HFFc6 (cell line): ENCODE measurements at regions not wholly inside any gene's neighbourhood (a gene's known extent, or its start where the extent isn't known, plus 50 kb on each side); places are given as distances from the start of the nearest gene placed in this dataset.

Source experiments
- DNase-seq: peaks from one replicate; pipeline ENCODE4 v3.0.0-alpha.2; 2018
- H3K27ac Mint-ChIP-seq: 2 replicates; pipeline ENCODE4 v1.8.0; 2020; ENCODE audit warnings: mild to moderate bottlenecking, mixed read lengths
- H3K27me3 Mint-ChIP-seq: 2 replicates; pipeline ENCODE4 v1.8.0; 2021; ENCODE audit warnings: mild to moderate bottlenecking, moderate library complexity, mixed read lengths; ENCODE audit not compliant: insufficient read depth
- H3K36me3 Mint-ChIP-seq: 2 replicates; pipeline ENCODE4 v1.8.0; 2021; ENCODE audit warnings: low read depth, mixed read lengths
- H3K4me1 Mint-ChIP-seq: 2 replicates; pipeline ENCODE4 v1.8.0; 2020; ENCODE audit warnings: low read depth, mixed read lengths
- H3K4me3 Mint-ChIP-seq: 2 replicates; pipeline ENCODE4 v1.8.0; 2020; ENCODE audit warnings: mild to moderate bottlenecking, moderate library complexity, mixed read lengths
- H3K9me3 Mint-ChIP-seq: 2 replicates; pipeline ENCODE4 v1.8.0; 2020; ENCODE audit warnings: mild to moderate bottlenecking, mixed read lengths
- CTCF ChIP-seq: fragments of 200-600 bp; sonication (generic); IDR thresholded peaks from 2 replicates; pipeline ENCODE4 v1.5.0; 2021; ENCODE audit warnings: antibody characterized with exemption, mild to moderate bottlenecking

- H3K9me3 Mint-ChIP-seq = peaks cover 68% of the 10 kb centered on the region
- DNase-seq = no peak
Observed at GRCh38 chr14:25756876-25757275, 706.9 kb upstream of the STXBP6 start.

GRCh38 chr14:25753130-25753529, 703.2 kb upstream of the STXBP6 start:
- no peak for DNase-seq
- Mint-ChIP-seq H3K4me3 (no peak overlapping the region), H3K9me3 (peaks cover 59% of the 10 kb centered on the region), H3K36me3 (peaks cover 4% of the 10 kb centered on the region; the same call in 1 of the 2 replicates), H3K27me3 (no peaks in the 10 kb centered on the region; the same call in 1 of the 2 replicates), H3K4me1 (no peaks in the 10 kb centered on the region), H3K27ac (no peak overlapping the region)
- TF ChIP-seq CTCF = no peak

More at GRCh38 chr14:25756876-25757275, 706.9 kb upstream of the STXBP6 start:
- Mint-ChIP-seq H3K4me3 (no peak overlapping the region), H3K27me3 (no peaks in the 10 kb centered on the region; the same call in 1 of the 2 replicates), H3K27ac (no peak overlapping the region), H3K36me3 (peaks cover 12% of the 10 kb centered on the region; the same call in 1 of the 2 replicates), H3K4me1 (no peaks in the 10 kb centered on the region)
- TF ChIP-seq CTCF = no peak

GRCh38 chr14:25750436-25750835, 700.5 kb upstream of the STXBP6 start:
- H3K27me3 Mint-ChIP-seq = no peaks in the 10 kb centered on the region; the same call in 1 of the 2 replicates
- DNase-seq = no peak
- no peak for TF ChIP-seq CTCF
- H3K27ac Mint-ChIP-seq = no peak overlapping the region
- no peaks in the 10 kb centered on the region for H3K4me1 Mint-ChIP-seq
- H3K36me3 Mint-ChIP-seq = peaks cover 4% of the 10 kb centered on the region; the same call in 1 of the 2 replicates
- peaks cover 56% of the 10 kb centered on the region for H3K9me3 Mint-ChIP-seq
- no peak overlapping the region for H3K4me3 Mint-ChIP-seq
